Glutamatergic neuron (in vitro differentiated cells): ENCODE measurements at regions not wholly inside any gene's neighbourhood (a gene's known extent, or its start where the extent isn't known, plus 50 kb on each side); places are given as distances from the start of the nearest gene placed in this dataset.
"Not testable (repeated sequence)": the region's sequence is repeated elsewhere in the genome, so short reads cannot be mapped to it uniquely, and the experiment has no call there.

Source experiments
- DNase-seq: peaks from one replicate; pipeline ENCODE4 v3.0.0; 2022
- H3K27ac Mint-ChIP-seq: one replicate; pipeline ENCODE4 v1.8.0; 2020; ENCODE audit warnings: mild to moderate bottlenecking, mixed read lengths, inconsistent platforms; ENCODE audit not compliant: unreplicated experiment
- H3K27me3 Mint-ChIP-seq: one replicate; pipeline ENCODE4 v1.8.0; 2020; ENCODE audit warnings: mild to moderate bottlenecking, moderate library complexity, mixed read lengths, inconsistent platforms; ENCODE audit not compliant: unreplicated experiment
- H3K36me3 Mint-ChIP-seq: one replicate; pipeline ENCODE4 v1.8.0; 2020; ENCODE audit warnings: mild to moderate bottlenecking, mixed read lengths, inconsistent platforms; ENCODE audit not compliant: unreplicated experiment
- H3K4me1 Mint-ChIP-seq: one replicate; pipeline ENCODE4 v1.8.0; 2020; ENCODE audit warnings: mild to moderate bottlenecking, low read depth, mixed read lengths, inconsistent platforms; ENCODE audit not compliant: unreplicated experiment
- H3K4me3 Mint-ChIP-seq: one replicate; pipeline ENCODE4 v1.8.0; 2020; ENCODE audit warnings: mild to moderate bottlenecking, mixed read lengths, inconsistent platforms; ENCODE audit not compliant: unreplicated experiment
- H3K9me3 Mint-ChIP-seq: one replicate; pipeline ENCODE4 v1.8.0; 2020; ENCODE audit warnings: mild to moderate bottlenecking, moderate library complexity, mixed read lengths, inconsistent platforms; ENCODE audit not compliant: unreplicated experiment
- CTCF ChIP-seq: fragments of 200-600 bp; sonication (generic); IDR thresholded peaks from one replicate; pipeline ENCODE4 v1.5.0; 2021; ENCODE audit not compliant: partially characterized antibody, unreplicated experiment

DNA sequence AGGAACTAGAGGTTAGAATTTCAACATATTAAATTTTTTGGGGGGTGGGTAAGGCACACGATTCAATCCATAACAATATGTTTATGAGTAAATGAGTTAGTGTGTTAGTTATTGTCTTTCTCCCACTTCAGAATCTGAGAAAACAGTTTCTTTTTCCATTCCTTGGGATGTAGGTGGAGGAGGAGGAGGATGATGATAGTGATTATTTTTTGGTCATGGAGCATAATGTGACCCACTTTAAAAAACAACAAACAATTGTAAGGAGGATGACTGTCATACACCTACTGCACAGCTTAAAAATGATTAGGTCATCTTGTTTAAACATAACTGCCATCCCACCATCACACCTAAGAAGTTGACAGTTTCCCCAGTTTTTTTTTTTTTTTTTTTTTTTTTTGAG is 148.7 kb downstream of the CDRT15L2 start:
- H3K36me3 Mint-ChIP-seq = no peaks in the 10 kb centered on the region
- no peak overlapping the region for H3K27ac Mint-ChIP-seq
- no peaks in the 10 kb centered on the region for H3K9me3 Mint-ChIP-seq
- no peak for TF ChIP-seq CTCF
- H3K27me3 Mint-ChIP-seq = no peaks in the 10 kb centered on the region
- no peaks in the 10 kb centered on the region for H3K4me1 Mint-ChIP-seq
- H3K4me3 Mint-ChIP-seq = no peak overlapping the region
- DNase-seq = no peak

DNA sequence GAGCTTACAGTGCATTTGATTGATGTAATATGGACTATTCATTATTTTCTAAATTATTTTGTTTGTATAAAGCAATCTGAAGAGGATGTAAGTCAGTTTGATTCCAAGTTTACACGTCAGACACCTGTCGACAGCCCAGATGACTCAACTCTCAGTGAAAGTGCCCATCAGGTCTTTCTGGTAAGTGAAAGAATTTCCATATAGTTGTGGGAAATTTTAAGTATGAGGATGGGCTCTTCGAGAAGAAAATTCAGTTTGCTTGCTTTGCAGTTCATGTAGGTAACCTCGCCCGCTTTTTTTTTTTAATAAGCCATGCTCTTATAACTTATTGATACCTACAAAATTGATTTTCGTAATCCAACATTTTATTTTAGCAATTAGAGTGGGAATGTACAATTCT is 151.6 kb downstream of the CDRT15L2 start:
- not testable (repeated sequence) for H3K27ac Mint-ChIP-seq, DNase-seq, H3K4me1 Mint-ChIP-seq, H3K9me3 Mint-ChIP-seq, H3K27me3 Mint-ChIP-seq, H3K4me3 Mint-ChIP-seq, H3K36me3 Mint-ChIP-seq

GRCh38 chr17:20733923-20734322 is 154.4 kb downstream of the CDRT15L2 start:
- Mint-ChIP-seq H3K9me3 (peaks cover 3% of the 10 kb centered on the region), H3K27ac (no peak overlapping the region), H3K4me1 (no peaks in the 10 kb centered on the region), H3K4me3 (no peak overlapping the region), H3K36me3 (no peaks in the 10 kb centered on the region), H3K27me3 (no peaks in the 10 kb centered on the region)
- TF ChIP-seq CTCF = no peak
- DNase-seq = no peak

DNA sequence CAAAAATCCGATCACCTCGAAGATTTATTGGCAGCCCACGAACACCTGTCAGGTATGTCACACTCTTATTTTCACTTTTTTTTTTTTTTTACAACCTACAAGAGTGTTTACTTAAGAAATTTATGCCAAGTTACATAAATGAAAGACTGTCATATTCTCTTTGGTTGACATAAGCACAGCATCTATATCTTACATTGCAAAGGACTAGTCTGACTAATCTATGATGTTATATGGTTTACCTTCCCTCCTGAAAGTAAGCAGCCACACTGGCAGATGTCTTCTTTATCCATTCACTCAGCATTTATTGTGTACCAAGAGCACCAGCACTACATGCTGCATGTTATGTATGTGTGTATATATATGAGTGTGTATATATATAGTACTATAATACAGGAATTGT is 156.3 kb downstream of the CDRT15L2 start:
- no peak for TF ChIP-seq CTCF
- Mint-ChIP-seq H3K4me3 (no peak overlapping the region), H3K27ac (no peak overlapping the region), H3K9me3 (peaks cover 3% of the 10 kb centered on the region), H3K27me3 (no peaks in the 10 kb centered on the region), H3K36me3 (no peaks in the 10 kb centered on the region), H3K4me1 (no peaks in the 10 kb centered on the region)
- no peak for DNase-seq

- H3K36me3 Mint-ChIP-seq, H3K4me3 Mint-ChIP-seq, H3K9me3 Mint-ChIP-seq, H3K4me1 Mint-ChIP-seq, H3K27ac Mint-ChIP-seq, DNase-seq, H3K27me3 Mint-ChIP-seq: not testable (repeated sequence)
Observed at GRCh38 chr17:20737636-20738035, 158.1 kb downstream of the CDRT15L2 start.

DNA sequence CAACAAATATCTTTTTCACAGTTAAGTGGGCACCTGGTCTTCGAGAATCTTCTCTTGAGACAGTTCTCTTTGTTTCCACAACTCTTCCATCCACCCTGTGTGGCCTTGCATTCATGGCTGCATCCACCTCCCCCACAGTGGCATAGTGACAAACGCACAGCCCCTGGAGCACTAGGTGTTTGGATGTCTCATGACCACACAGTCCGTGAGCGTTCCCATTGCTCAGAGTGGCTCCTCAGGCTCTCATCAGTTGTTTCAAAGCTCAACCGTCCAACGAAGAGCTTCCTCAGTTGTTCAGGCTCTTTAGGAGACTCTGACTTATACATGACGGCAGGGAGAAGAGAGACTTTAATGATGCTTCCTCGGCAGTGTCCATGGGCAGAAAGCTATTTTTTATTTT is 191.6 kb downstream of the CDRT15L2 start:
- no peak for DNase-seq
- no peak overlapping the region for H3K4me3 Mint-ChIP-seq

More for the DNA sequence above, 191.6 kb downstream of the CDRT15L2 start:
- TF ChIP-seq CTCF = no peak
- no peaks in the 10 kb centered on the region for H3K36me3 Mint-ChIP-seq
- no peaks in the 10 kb centered on the region for H3K27me3 Mint-ChIP-seq
- H3K4me1 Mint-ChIP-seq = no peaks in the 10 kb centered on the region
- H3K9me3 Mint-ChIP-seq = no peaks in the 10 kb centered on the region
- no peak overlapping the region for H3K27ac Mint-ChIP-seq
